Neural progenitor cell (in vitro differentiated cells): ENCODE measurements at regions not wholly inside any gene's neighbourhood (a gene's known extent, or its start where the extent isn't known, plus 50 kb on each side); places are given as distances from the start of the nearest gene placed in this dataset.

Experiments used
- CTCF ChIP-seq: fragments of 200-600 bp; sonication (generic); IDR thresholded peaks from 2 replicates; pipeline ENCODE4 v1.5.1; 2017; ENCODE audit warnings: antibody characterized with exemption, mild to moderate bottlenecking
- EZH2 ChIP-seq: fragments of 200-600 bp; sonication (generic); IDR thresholded peaks from 2 replicates; pipeline ENCODE4 v1.6.1; 2017; ENCODE audit warnings: antibody characterized with exemption, mild to moderate bottlenecking, moderate library complexity

- TF ChIP-seq CTCF (no peak), EZH2 (no peak)
These were observed 182.5 kb downstream of the ACKR3 start for GRCh38 chr2:236752096-236752495.
